KMS-11 (cell line): ENCODE measurements at regions not wholly inside any gene's neighbourhood (a gene's known extent, or its start where the extent isn't known, plus 50 kb on each side); places are given as distances from the start of the nearest gene placed in this dataset.

Experiments used
- H2AFZ ChIP-seq: fragments of 200-600 bp; sonication (generic); 2 replicates; pipeline ENCODE4 v1.6.1; 2016; ENCODE audit warnings: antibody characterized with exemption, mixed run types, low read depth
- H3K27ac ChIP-seq: fragments of 200-600 bp; sonication (generic); 2 replicates; pipeline ENCODE4 v1.6.1; 2016; ENCODE audit warnings: mild to moderate bottlenecking, mixed run types
- H3K27me3 ChIP-seq: fragments of 200-600 bp; sonication (generic); 2 replicates; pipeline ENCODE4 v1.6.1; 2017; ENCODE audit warnings: mild to moderate bottlenecking, low read depth, mixed run types, moderate library complexity; ENCODE audit not compliant: insufficient read depth
- H3K36me3 ChIP-seq: fragments of 200-600 bp; sonication (generic); 2 replicates; pipeline ENCODE4 v1.6.1; 2017; ENCODE audit warnings: mild to moderate bottlenecking, mixed run types; ENCODE audit not compliant: insufficient read depth
- H3K4me1 ChIP-seq: fragments of 200-600 bp; sonication (generic); 2 replicates; pipeline ENCODE4 v1.6.1; 2016; ENCODE audit warnings: mild to moderate bottlenecking, low read depth, mixed run types; ENCODE audit not compliant: poor library complexity, severe bottlenecking
- H3K4me2 ChIP-seq: fragments of 200-600 bp; sonication (generic); 2 replicates; pipeline ENCODE4 v1.7.0; 2016; ENCODE audit warnings: mild to moderate bottlenecking, mixed run types
- H3K4me3 ChIP-seq: fragments of 200-600 bp; sonication (generic); IDR thresholded peaks from 2 replicates; pipeline ENCODE4 v1.6.1; 2017; ENCODE audit warnings: low read depth, low read length, mixed read lengths; ENCODE audit not compliant: insufficient read depth
- H3K79me2 ChIP-seq: fragments of 200-600 bp; sonication (generic); 2 replicates; pipeline ENCODE4 v1.6.1; 2016; ENCODE audit warnings: low read depth, mixed run types; ENCODE audit not compliant: insufficient read depth
- H3K9ac ChIP-seq: fragments of 200-600 bp; sonication (generic); 2 replicates; pipeline ENCODE4 v1.6.1; 2016; ENCODE audit warnings: mild to moderate bottlenecking, mixed run types
- H4K20me1 ChIP-seq: fragments of 200-600 bp; sonication (generic); 2 replicates; pipeline ENCODE4 v1.6.1; 2016; ENCODE audit warnings: mild to moderate bottlenecking, mixed run types; ENCODE audit not compliant: insufficient read depth
- CTCF ChIP-seq: fragments of 200-600 bp; sonication (generic); conservative IDR thresholded peaks from 2 replicates; pipeline ENCODE4 v1.6.1; 2017; ENCODE audit warnings: low read depth, mild to moderate bottlenecking, antibody characterized with exemption, low read length, moderate library complexity, mixed read lengths

GRCh38 chr5:112685931-112686330 is 51.8 kb upstream of the APC start:
- Histone ChIP-seq H3K79me2 (no peaks in the 10 kb centered on the region), H3K4me3 (no peak overlapping the region), H3K9ac (no peak overlapping the region), H3K4me1 (peaks cover 14% of the 10 kb centered on the region), H3K27ac (no peak overlapping the region), H2AFZ (no peak overlapping the region), H4K20me1 (no peaks in the 10 kb centered on the region), H3K4me2 (no peak overlapping the region), H3K36me3 (no peaks in the 10 kb centered on the region), H3K27me3 (no peaks in the 10 kb centered on the region)
- TF ChIP-seq CTCF, result no peak

- no peaks in the 10 kb centered on the region for H3K36me3 ChIP-seq
- H3K4me3 ChIP-seq, result no peak overlapping the region
- no peak overlapping the region for H3K9ac ChIP-seq
- H4K20me1 ChIP-seq, result no peaks in the 10 kb centered on the region
- no peak for TF ChIP-seq CTCF
- H3K4me1 ChIP-seq, result peaks cover 7% of the 10 kb centered on the region
- no peak overlapping the region for H3K27ac ChIP-seq
- H2AFZ ChIP-seq, result no peak overlapping the region
- H3K27me3 ChIP-seq, result no peaks in the 10 kb centered on the region
- H3K4me2 ChIP-seq, result no peak overlapping the region
- no peaks in the 10 kb centered on the region for H3K79me2 ChIP-seq
Measured at GRCh38 chr5:112686675-112687074, 51.0 kb upstream of the APC start.

- Histone ChIP-seq H3K79me2 (no peaks in the 10 kb centered on the region), H3K27me3 (no peaks in the 10 kb centered on the region), H3K36me3 (no peaks in the 10 kb centered on the region), H3K4me3 (no peak overlapping the region), H3K9ac (no peak overlapping the region), H3K4me2 (no peak overlapping the region), H4K20me1 (no peaks in the 10 kb centered on the region), H3K4me1 (peaks cover under 1% of the 10 kb centered on the region), H2AFZ (no peak overlapping the region), H3K27ac (no peak overlapping the region)
- no peak for TF ChIP-seq CTCF
Measured at GRCh38 chr5:112687306-112687705, 50.4 kb upstream of the APC start.
